Upper lobe of left lung (tissue), 6 donors: ENCODE measurements at regions not wholly inside any gene's neighbourhood (a gene's known extent, or its start where the extent isn't known, plus 50 kb on each side); places are given as distances from the start of the nearest gene placed in this dataset.

Source experiments
- ATAC-seq, 2 donors: fragments of 200-7000 bp; cut with Tn5 transposase; one replicate each; pipeline ENCODE4 v1.9.1; 2022; ENCODE audit warnings: mild to moderate bottlenecking in 2 of 2, moderate library complexity in 2 of 2; ENCODE audit not compliant: low FRiP score in 2 of 2
- DNase-seq, 2 donors: peaks; one replicate each; pipeline ENCODE4 v3.0.0-alpha.2; 2019 to 2020
- H3K27ac ChIP-seq, 4 donors: fragments of 200-600 bp; sonication (generic); one replicate each; pipeline ENCODE4 v1.5.1; 2016 to 2019
- H3K27me3 ChIP-seq, 4 donors: fragments of 200-600 bp; sonication (generic); one replicate each; pipeline ENCODE4 v1.5.1; 2017 to 2019
- H3K36me3 ChIP-seq, 4 donors: fragments of 200-600 bp; sonication (generic); one replicate each; pipeline ENCODE4 v1.5.1; 2016 to 2019
- H3K4me1 ChIP-seq, 4 donors: fragments of 200-600 bp; sonication (generic); one replicate each; pipeline ENCODE4 v1.5.1; 2018 to 2019
- H3K4me3 ChIP-seq, 4 donors: fragments of 200-600 bp; sonication (generic); one replicate each; pipeline ENCODE4 v1.5.1; 2017 to 2019; ENCODE audit warnings: mild to moderate bottlenecking in 2 of 4, moderate library complexity in 1 of 4
- H3K9me3 ChIP-seq, 4 donors: fragments of 200-600 bp; sonication (generic); one replicate each; pipeline ENCODE4 v1.5.1; 2018 to 2019
- EP300 ChIP-seq, 4 donors: sonication (generic); formaldehyde crosslinking; IDR thresholded peaks; one replicate each; pipeline ENCODE4 v1.5.1; 2017; ENCODE audit warnings: antibody characterized with exemption in 4 of 4, control low read depth in 2 of 4
- POLR2A ChIP-seq, 4 donors: fragments of 450-650 bp; IDR thresholded peaks; one replicate each; pipeline ENCODE4 v1.5.1; 2016 to 2017; ENCODE audit warnings: antibody characterized with exemption in 4 of 4, mild to moderate bottlenecking in 2 of 4
- POLR2AphosphoS5 ChIP-seq, 2 donors: sonication (generic); formaldehyde crosslinking; IDR thresholded peaks; one replicate each; pipeline ENCODE4 v1.5.1; 2017; ENCODE audit warnings: antibody characterized with exemption in 2 of 2
- WGBS, 2 donors: methylation state at CpG; one replicate each; pipeline ENCODE4 v1.1.5; 2017 to 2018; 5-methylcytosine and 5-hydroxymethylcytosine counted together
- TF ChIP-seq, protein P1 (sequence below), 6 experiments: fragments of 450-650 bp in 4 of 6; fragments of 200-600 bp in 2 of 6; sonication (generic) in 2 of 6; IDR thresholded peaks; one replicate each; pipeline ENCODE4 v1.5.1; 2016 to 2019; ENCODE audit warnings: antibody characterized with exemption in 6 of 6
- donor health status: DM: no; HTN: no; CAD: no; lungs with moderate emphysema.
- donor health status: DM: no; HTN: yes; CAD: no; lungs with severe emphysema.

DNA sequence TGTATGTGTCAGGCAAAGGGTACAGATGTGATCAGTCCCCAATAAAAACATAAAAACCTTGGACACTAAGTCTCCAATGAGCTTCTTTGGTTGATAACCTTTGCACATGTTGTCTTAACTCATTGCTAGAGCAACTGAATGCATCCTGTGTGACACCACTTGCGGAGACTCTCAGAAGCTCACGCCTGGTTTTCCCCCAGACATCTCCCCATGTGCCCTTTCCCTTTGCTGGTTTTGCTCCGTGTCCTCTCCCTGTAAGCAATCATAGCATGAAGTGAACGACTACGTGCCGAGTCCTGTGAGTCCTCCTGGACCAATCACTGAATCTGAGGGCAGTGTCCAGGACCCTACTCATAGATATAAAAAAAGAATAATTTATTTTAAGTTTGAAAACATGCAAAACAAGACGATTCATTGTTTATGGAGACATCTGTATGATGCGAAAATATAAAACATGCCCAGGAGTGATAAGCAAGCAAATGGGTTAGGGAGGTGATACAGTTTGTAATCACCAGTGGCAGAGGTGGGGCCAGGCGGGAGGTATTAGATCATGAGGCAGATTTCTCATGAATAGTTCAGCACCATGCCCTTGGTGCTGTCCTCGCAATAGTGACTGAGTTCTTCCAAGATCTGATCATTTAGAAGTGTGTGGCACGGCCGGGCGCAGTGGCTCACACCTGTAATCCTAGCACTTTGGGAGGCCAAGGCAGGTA lies 115.5 kb downstream of the MED10 start:
- no peak overlapping the region for H3K4me3 ChIP-seq
- no peaks in the 10 kb centered on the region for H3K9me3 ChIP-seq
- no peak for TF ChIP-seq POLR2A (IDR thresholded peaks at IDR 0.05)
- 90 to 93% methylated on average over 13 of the region's 13 CpGs for WGBS, 2 donors
- no peak overlapping the region for H3K27ac ChIP-seq
- DNase-seq (peak in 1 of 2 donors; percentile 30), ATAC-seq (no peak)
- H3K36me3 ChIP-seq = no peaks in the 10 kb centered on the region
- H3K4me1 ChIP-seq = no peaks in the 10 kb centered on the region
- H3K27me3 ChIP-seq = no peaks in the 10 kb centered on the region

DNA sequence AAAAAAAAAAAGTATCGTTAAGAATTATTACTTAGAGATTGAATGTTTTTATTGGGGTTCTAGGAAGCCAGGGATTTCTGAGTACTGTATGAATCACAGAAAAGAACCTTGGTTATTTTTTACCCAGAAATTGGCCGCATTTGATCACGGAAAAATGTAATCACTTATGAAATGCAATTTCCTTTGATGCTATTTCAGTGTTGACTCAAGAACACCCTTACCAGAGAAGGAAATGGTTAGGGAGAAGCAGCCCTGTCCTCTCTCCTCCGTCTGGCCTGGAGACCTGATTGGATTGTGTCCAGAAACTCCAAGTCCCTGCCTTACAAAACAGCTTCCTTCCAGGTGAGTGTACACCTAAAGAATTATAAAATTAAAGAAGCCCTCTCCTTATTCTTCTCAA lies 116.7 kb downstream of the MED10 start:
- 52 to 54% methylated on average over 4 of the region's 4 CpGs for WGBS, 2 donors
- Histone ChIP-seq H3K27ac (no peak overlapping the region), H3K4me1 (no peaks in the 10 kb centered on the region), H3K27me3 (no peaks in the 10 kb centered on the region), H3K36me3 (no peaks in the 10 kb centered on the region), H3K9me3 (no peaks in the 10 kb centered on the region), H3K4me3 (no peak overlapping the region)
- DNase-seq (no peak), ATAC-seq (no peak)
- TF ChIP-seq POLR2A (IDR thresholded peaks at IDR 0.05) (no peak), POLR2AphosphoS5 (IDR thresholded peaks at IDR 0.05) (no peak), EP300 (IDR thresholded peaks at IDR 0.05) (no peak)
- TF ChIP-seq, protein P1, sequence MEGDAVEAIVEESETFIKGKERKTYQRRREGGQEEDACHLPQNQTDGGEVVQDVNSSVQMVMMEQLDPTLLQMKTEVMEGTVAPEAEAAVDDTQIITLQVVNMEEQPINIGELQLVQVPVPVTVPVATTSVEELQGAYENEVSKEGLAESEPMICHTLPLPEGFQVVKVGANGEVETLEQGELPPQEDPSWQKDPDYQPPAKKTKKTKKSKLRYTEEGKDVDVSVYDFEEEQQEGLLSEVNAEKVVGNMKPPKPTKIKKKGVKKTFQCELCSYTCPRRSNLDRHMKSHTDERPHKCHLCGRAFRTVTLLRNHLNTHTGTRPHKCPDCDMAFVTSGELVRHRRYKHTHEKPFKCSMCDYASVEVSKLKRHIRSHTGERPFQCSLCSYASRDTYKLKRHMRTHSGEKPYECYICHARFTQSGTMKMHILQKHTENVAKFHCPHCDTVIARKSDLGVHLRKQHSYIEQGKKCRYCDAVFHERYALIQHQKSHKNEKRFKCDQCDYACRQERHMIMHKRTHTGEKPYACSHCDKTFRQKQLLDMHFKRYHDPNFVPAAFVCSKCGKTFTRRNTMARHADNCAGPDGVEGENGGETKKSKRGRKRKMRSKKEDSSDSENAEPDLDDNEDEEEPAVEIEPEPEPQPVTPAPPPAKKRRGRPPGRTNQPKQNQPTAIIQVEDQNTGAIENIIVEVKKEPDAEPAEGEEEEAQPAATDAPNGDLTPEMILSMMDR (IDR thresholded peaks at IDR 0.05) = no peak

DNA sequence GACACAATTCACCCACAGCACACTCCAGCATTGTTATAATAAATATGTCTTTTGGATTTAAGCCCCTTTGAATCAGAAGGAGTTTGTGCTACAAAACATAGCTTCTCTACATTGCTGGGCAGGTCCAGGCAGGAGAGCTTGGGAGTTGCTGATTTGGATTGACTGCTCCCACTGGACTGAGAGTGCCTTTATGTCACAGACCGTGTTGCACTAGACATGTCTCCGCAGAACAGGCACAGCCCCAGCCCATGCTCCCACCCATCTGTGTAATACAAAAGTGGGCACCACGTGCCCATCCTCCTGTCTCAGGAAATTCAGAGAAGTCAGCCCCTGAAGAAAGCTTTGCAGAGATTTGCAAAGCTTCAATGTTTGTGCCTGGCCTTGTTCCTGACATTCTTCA lies 117.1 kb downstream of the MED10 start:
- no peaks in the 10 kb centered on the region for H3K4me1 ChIP-seq
- no peak overlapping the region for H3K27ac ChIP-seq
- ATAC-seq (no peak), DNase-seq (no peak)
- no peaks in the 10 kb centered on the region for H3K9me3 ChIP-seq
- H3K27me3 ChIP-seq = no peaks in the 10 kb centered on the region
- no peak overlapping the region for H3K4me3 ChIP-seq
- 56% methylated on average over 2 to 3 of the region's 3 CpGs for WGBS, 2 donors
- H3K36me3 ChIP-seq = no peaks in the 10 kb centered on the region
- TF ChIP-seq POLR2AphosphoS5 (IDR thresholded peaks at IDR 0.05) = no peak
- no peak for TF ChIP-seq EP300 (IDR thresholded peaks at IDR 0.05)
- TF ChIP-seq, protein P1 (IDR thresholded peaks at IDR 0.05) = no peak
- no peak for TF ChIP-seq POLR2A (IDR thresholded peaks at IDR 0.05)

DNA sequence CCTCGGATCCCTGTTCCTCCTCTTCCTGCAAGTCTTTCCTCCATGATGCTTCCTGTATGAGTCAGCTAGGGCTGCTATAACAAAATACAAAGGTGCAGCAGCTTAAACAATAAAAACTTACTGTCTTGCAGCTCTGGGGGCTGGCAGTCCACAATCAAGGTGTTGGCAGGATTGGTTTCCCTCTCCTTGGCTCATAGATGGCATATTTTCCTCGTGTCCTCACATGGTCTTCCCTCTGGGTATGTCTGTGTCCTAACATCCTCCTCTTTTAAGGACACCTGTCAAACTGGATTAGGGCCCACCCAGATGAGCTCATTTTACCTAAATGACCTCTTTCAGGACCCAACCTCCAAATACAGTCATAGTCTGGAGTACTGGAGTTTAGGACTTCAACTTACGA lies 117.5 kb downstream of the MED10 start:
- no peaks in the 10 kb centered on the region for H3K9me3 ChIP-seq
- no peak for DNase-seq
- WGBS, 2 donors = 62 to 71% methylated on average over 3 of the region's 3 CpGs
- no peak for TF ChIP-seq POLR2A (IDR thresholded peaks at IDR 0.05)
- TF ChIP-seq POLR2AphosphoS5 (IDR thresholded peaks at IDR 0.05) = no peak
- TF ChIP-seq EP300 (IDR thresholded peaks at IDR 0.05) = no peak
- TF ChIP-seq, protein P1 (IDR thresholded peaks at IDR 0.05) = no peak
- no peaks in the 10 kb centered on the region for H3K4me1 ChIP-seq
- no peaks in the 10 kb centered on the region for H3K27me3 ChIP-seq
- H3K4me3 ChIP-seq = no peak overlapping the region
- no peak overlapping the region for H3K27ac ChIP-seq
- no peak for ATAC-seq
- no peaks in the 10 kb centered on the region for H3K36me3 ChIP-seq

DNA sequence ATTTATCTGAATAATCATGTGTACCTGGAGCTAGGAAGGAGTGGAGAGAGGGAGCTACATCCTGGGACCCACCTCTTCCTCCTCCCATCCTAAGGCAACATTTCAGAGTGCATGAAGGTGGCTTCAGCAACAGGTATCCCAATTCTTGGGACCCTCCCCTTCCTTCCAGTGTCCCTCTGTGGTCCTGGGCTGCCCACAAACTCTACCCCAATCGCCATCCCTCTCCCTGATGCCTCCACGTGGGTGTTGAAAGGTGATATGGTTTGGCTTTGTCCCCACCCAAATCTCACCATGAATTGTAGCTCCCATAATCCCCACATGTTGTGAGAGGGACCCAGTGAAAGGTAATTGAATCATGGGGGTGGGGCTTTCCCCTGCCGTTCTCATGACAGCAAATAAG lies 121.4 kb downstream of the MED10 start:
- Histone ChIP-seq H3K4me3 (no peak overlapping the region), H3K4me1 (no peaks in the 10 kb centered on the region), H3K9me3 (no peaks in the 10 kb centered on the region), H3K27ac (no peak overlapping the region), H3K36me3 (no peaks in the 10 kb centered on the region), H3K27me3 (no peaks in the 10 kb centered on the region)
- DNase-seq (no peak), ATAC-seq (no peak)
- TF ChIP-seq POLR2AphosphoS5 (IDR thresholded peaks at IDR 0.05) = no peak
- WGBS, 2 donors = 62 to 67% methylated on average over 3 of the region's 3 CpGs

DNA sequence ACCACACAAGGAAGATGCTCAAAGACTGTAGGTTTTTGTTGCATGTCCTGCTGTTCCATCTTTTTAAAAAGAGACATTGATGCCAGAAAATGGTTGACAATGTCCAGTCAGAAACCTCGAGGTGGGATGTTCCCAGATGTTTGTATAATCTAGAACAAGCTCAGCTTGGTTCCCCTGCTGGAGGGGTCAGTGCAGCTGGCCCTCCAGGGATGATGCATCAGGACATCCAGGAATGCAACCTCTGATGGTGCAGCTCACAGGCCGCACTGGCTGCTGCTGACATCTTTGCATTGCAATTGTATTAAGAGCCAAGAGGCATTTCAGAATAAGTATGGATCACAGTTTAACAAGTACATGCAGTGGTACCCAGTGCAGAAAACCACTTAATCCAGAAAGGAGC lies 122.4 kb downstream of the MED10 start:
- Histone ChIP-seq H3K4me1 (no peaks in the 10 kb centered on the region), H3K27ac (no peak overlapping the region), H3K4me3 (no peak overlapping the region), H3K36me3 (no peaks in the 10 kb centered on the region), H3K27me3 (no peaks in the 10 kb centered on the region), H3K9me3 (no peaks in the 10 kb centered on the region)
- DNase-seq (no peak), ATAC-seq (no peak)
- 53% methylated on average over 2 of the region's 2 CpGs for WGBS, 2 donors
- TF ChIP-seq EP300 (IDR thresholded peaks at IDR 0.05) (no peak), POLR2A (IDR thresholded peaks at IDR 0.05) (no peak), POLR2AphosphoS5 (IDR thresholded peaks at IDR 0.05) (no peak)
- TF ChIP-seq, protein P1 (IDR thresholded peaks at IDR 0.05) = no peak
